Cardiac muscle cell (in vitro differentiated cells and primary cell): ENCODE measurements at regions not wholly inside any gene's neighbourhood (a gene's known extent, or its start where the extent isn't known, plus 50 kb on each side); places are given as distances from the start of the nearest gene placed in this dataset.
"Not testable (repeated sequence)": the region's sequence is repeated elsewhere in the genome, so short reads cannot be mapped to it uniquely, and the experiment has no call there.

Source experiments
- DNase-seq, 2 donors: peaks; one replicate each; pipeline versions ENCODE4 v3.0.0 to v3.0.0-alpha.2; 2010 to 2017; ENCODE audit warnings: low read depth in 1 of 2, low spot score in 1 of 2
- H3K27ac ChIP-seq: fragments of 200-600 bp; sonication (generic); 2 replicates; pipeline ENCODE4 v1.5.1; 2016
- H3K27me3 ChIP-seq: fragments of 200-600 bp; sonication (generic); 2 replicates; pipeline ENCODE4 v1.6.0; 2016; ENCODE audit warnings: control low read depth
- H3K36me3 ChIP-seq: fragments of 200-600 bp; sonication (generic); 2 replicates; pipeline ENCODE4 v1.5.1; 2016; ENCODE audit warnings: control low read depth
- H3K4me1 ChIP-seq: fragments of 200-600 bp; sonication (generic); 2 replicates; pipeline ENCODE4 v1.8.1; 2017; ENCODE audit warnings: low read depth, mild to moderate bottlenecking, mixed run types
- H3K4me3 ChIP-seq: fragments of 200-600 bp; sonication (generic); 2 replicates; pipeline ENCODE4 v1.5.1; 2016; ENCODE audit warnings: mild to moderate bottlenecking
- H3K9me3 ChIP-seq: fragments of 200-600 bp; sonication (generic); 2 replicates; pipeline ENCODE4 v1.5.1; 2017; ENCODE audit warnings: low read depth, mild to moderate bottlenecking, control low read depth
- CTCF ChIP-seq: IDR thresholded peaks from 2 replicates; pipeline ENCODE4 v1.5.1; 2012; ENCODE audit warnings: low read depth, mild to moderate bottlenecking, low read length

DNA sequence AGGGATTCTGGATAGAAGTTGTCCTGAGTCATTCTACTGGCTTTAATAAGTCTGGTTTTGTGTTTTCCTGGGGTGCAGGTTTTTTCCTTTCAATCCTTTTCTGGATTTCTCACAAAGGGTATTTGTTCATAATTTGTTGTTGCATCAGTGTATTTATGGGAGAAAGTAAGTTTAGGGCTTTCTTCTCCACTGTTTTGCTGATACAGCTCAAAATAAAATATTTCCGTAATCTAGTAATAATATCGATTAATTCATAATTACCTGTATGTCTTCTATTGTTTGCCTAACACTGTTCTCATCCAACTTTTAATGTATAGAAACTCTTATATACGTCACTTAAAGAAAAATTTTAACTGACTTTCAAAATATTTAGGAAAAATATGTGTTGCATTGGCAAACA, 728.2 kb downstream of the LUZP2 start:
- no peaks in the 10 kb centered on the region for H3K27me3 ChIP-seq
- H3K27ac ChIP-seq = no peak overlapping the region
- no peaks in the 10 kb centered on the region for H3K36me3 ChIP-seq
- H3K4me1 ChIP-seq = no peaks in the 10 kb centered on the region
- no peak overlapping the region for H3K4me3 ChIP-seq
- no peak for DNase-seq
- H3K9me3 ChIP-seq = no peaks in the 10 kb centered on the region
- no peak for TF ChIP-seq CTCF

DNA sequence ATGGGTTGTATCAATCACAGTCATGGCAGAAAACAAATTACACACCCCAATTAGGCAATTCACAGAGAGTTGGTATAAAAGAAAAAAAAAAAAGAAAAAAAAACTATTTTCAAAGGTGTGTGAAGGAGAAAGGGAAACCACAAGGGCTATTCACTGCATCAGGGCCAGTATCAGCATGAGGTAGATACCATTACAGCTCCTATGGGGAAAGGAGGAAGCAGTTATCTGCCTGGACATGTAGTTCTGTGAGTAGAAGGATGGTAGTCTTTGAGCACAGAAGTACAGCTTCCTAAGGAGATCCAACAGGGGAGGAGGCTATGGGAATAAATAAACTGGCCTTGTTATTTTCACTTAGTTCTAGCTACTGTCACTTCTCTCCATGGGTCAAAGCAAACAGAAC, 746.1 kb downstream of the LUZP2 start:
- no peak for TF ChIP-seq CTCF
- Histone ChIP-seq H3K36me3 (no peaks in the 10 kb centered on the region), H3K27me3 (no peaks in the 10 kb centered on the region), H3K27ac (no peak overlapping the region), H3K4me3 (no peak overlapping the region), H3K9me3 (no peaks in the 10 kb centered on the region), H3K4me1 (no peaks in the 10 kb centered on the region)
- no peak for DNase-seq

GRCh38 chr11:25244126-25244525, 747.3 kb downstream of the LUZP2 start:
- Histone ChIP-seq H3K36me3 (no peaks in the 10 kb centered on the region), H3K27me3 (no peaks in the 10 kb centered on the region), H3K27ac (no peak overlapping the region), H3K4me3 (no peak overlapping the region), H3K9me3 (no peaks in the 10 kb centered on the region), H3K4me1 (no peaks in the 10 kb centered on the region)
- no peak for DNase-seq
- no peak for TF ChIP-seq CTCF

GRCh38 chr11:25247336-25247735, 750.5 kb downstream of the LUZP2 start:
- TF ChIP-seq CTCF = no peak
- H3K27me3 ChIP-seq = no peaks in the 10 kb centered on the region

GRCh38 chr11:25252854-25253253, 756.0 kb downstream of the LUZP2 start:
- DNase-seq = no peak
- H3K4me3 ChIP-seq = no peak overlapping the region
- no peak overlapping the region for H3K27ac ChIP-seq
- H3K9me3 ChIP-seq = no peaks in the 10 kb centered on the region
- no peak for TF ChIP-seq CTCF
- no peaks in the 10 kb centered on the region for H3K36me3 ChIP-seq
- H3K4me1 ChIP-seq = no peaks in the 10 kb centered on the region
- no peaks in the 10 kb centered on the region for H3K27me3 ChIP-seq

More at GRCh38 chr11:25247336-25247735, 750.5 kb downstream of the LUZP2 start:
- Histone ChIP-seq H3K4me3 (no peak overlapping the region), H3K4me1 (no peaks in the 10 kb centered on the region), H3K27ac (no peak overlapping the region), H3K36me3 (no peaks in the 10 kb centered on the region), H3K9me3 (no peaks in the 10 kb centered on the region)
- no peak for DNase-seq

DNA sequence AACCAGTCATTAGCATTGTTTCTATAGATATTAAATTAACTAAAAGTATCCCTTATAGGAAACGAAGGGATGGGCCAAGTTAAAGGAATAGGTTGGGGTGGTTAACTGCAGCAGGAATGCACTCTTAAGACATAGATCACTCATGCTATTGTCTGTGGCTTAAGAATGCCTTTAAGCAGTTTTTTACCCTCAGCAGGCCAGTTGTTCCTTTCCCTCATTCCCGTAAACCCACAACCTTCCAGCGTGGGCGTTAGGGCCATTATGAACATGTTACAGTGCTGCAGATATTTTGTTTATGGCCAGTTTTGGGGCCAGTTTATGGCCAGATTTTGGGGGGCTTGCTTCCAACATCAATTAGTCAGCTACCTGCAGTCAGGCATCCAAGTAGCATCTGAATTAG, 767.0 kb downstream of the LUZP2 start:
- H3K9me3 ChIP-seq, H3K27ac ChIP-seq, DNase-seq, H3K36me3 ChIP-seq, H3K27me3 ChIP-seq, H3K4me3 ChIP-seq, H3K4me1 ChIP-seq: not testable (repeated sequence)
